ENCODE measurements at regions not wholly inside any gene's neighbourhood (a gene's known extent, or its start where the extent isn't known, plus 50 kb on each side); places are given as distances from the start of the nearest gene placed in this dataset.

DNA sequence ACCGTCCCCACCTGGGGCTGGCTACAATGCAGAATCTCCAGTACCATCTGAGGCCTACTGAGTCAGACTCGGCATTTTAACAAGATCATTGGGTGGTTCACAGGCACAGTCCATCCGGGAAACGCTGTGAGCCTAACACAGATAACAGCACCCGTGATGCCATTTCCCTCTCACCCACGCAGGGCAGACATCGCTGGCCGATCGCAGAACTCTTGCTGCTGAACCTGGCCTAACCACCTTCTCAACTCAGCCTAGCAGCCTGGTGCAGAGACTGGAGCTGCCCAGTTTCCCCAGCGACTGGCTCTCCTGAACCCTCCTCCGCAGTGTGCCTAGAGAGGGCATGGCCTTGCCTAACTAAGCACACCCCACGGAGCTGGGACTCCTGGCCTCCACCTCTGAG, 83.3 kb downstream of the NCOR2 start:
- peak in 1 of 2 donors; percentile 44 for DNase-seq (ENCODE audit: low read depth in 2 of 2)
- TF ChIP-seq, protein P1, sequence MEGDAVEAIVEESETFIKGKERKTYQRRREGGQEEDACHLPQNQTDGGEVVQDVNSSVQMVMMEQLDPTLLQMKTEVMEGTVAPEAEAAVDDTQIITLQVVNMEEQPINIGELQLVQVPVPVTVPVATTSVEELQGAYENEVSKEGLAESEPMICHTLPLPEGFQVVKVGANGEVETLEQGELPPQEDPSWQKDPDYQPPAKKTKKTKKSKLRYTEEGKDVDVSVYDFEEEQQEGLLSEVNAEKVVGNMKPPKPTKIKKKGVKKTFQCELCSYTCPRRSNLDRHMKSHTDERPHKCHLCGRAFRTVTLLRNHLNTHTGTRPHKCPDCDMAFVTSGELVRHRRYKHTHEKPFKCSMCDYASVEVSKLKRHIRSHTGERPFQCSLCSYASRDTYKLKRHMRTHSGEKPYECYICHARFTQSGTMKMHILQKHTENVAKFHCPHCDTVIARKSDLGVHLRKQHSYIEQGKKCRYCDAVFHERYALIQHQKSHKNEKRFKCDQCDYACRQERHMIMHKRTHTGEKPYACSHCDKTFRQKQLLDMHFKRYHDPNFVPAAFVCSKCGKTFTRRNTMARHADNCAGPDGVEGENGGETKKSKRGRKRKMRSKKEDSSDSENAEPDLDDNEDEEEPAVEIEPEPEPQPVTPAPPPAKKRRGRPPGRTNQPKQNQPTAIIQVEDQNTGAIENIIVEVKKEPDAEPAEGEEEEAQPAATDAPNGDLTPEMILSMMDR (IDR thresholded peaks at IDR 0.05; ENCODE audit: low read depth, low read length) = no peak
- H3K4me3 ChIP-seq (replicated peaks in 1 of 2; ENCODE audit: low read depth in 2 of 2, low read length in 2 of 2) = no peak overlapping the region

DNA sequence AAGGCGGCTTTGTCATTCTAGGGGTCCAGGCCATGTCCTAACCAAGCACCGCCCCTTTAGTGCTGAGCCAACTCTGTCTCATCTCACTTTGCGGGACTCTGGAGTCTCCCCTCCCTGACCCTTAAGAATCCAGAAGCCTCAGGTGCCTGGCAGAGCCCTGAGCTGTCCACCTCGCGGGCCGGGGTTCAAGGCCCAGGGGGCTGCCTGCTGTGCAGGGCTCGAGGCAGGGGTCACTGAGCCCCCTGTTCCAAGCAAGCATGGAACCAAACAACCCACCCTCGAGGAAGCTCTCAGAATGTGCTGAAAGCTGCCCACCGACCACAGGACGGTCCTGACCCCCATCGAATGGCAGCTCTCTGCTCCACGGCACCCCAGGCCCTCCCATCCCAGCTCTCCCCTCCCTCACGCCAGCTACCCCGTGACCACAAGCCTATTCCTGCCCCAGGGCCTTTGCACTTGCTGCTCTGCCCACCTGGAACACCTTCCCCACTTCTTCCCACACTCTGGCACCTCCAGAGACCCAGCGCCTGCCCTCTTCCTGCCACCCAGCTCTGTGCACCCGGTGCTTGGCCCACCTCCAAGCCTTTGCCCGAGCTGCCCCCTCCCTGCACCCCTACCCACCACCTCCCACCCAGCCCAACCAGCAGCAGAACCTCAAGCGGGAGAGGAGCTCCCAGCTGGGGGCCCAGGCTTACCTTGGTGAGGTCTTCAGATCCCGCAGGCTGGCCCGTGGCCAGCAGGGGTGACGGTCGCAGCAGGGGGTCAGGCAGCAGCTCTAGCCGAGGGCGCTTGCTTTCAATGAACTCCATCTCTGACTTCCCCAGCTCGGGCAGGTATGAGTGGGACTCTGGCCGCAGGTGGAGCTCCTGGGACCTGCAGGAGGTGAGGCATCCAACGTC, 84.3 kb downstream of the NCOR2 start:
- TF ChIP-seq, protein P1 (IDR thresholded peaks at IDR 0.05; ENCODE audit: low read depth, low read length) = no peak
- no peak for DNase-seq (ENCODE audit: low read depth in 2 of 2)
- H3K4me3 ChIP-seq (replicated peaks in 1 of 2; ENCODE audit: low read depth in 2 of 2, low read length in 2 of 2) = no peak overlapping the region

DNA sequence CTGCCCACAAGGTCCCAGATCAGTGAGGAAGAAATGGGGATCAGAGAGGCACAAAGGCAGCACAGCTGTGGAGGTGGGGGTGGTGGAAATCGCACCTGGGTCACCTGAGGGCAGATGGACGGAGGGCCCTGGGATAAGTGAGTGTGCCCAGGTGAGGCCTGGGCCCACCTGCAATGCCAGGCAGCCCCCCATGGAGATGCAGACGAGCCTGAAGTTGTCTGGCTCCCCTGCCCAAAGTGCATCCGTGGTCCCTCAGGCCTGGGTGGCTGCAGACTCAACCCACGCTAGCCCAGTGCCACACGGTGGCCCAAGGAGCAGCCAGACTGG, 84.9 kb downstream of the NCOR2 start:
- TF ChIP-seq, protein P1 (IDR thresholded peaks at IDR 0.05; ENCODE audit: low read depth, low read length) = no peak
- DNase-seq (ENCODE audit: low read depth in 2 of 2) = no peak
- no peak overlapping the region for H3K4me3 ChIP-seq (replicated peaks in 1 of 2; ENCODE audit: low read depth in 2 of 2, low read length in 2 of 2)

DNA sequence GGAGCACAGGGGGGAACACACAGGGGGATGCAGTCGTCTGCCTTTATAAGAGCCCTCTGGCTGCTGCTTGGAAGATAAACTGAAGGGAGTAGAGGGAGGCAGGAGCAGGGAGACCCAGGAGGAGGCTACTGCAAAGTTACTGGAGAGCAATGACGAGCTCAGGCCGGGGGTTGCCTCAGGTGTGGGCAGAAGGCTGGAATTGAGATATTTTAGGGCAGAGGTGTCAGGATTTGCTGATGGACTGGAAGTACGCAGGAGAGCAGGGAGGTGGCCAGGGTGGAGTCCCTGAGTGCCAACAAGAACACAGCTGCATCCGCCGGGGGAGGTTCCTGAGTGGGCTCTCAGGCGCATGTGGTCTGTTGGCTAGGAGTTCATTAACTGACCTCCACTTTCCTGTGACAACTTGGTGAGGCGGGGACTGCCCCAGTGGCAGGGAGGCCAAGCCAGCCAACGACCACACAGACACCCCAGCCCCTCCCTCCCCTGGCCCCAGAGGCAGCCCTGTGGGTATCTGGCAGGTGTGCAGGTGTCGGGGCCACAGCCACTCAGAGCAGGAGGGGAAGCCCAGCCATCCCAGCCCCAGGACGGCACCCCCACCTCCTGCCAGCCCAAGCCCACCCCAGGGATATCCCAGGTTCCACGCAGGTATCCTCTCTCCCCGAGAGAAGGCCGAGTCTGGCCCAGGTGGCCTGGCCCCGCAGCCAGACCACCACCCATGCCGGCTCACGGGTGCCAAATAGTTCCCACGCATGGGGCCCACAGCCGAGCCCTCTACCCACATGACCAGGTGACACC, 85.4 kb downstream of the NCOR2 start:
- H3K4me3 ChIP-seq (replicated peaks in 1 of 2; ENCODE audit: low read depth in 2 of 2, low read length in 2 of 2) = no peak overlapping the region
- TF ChIP-seq, protein P1 (IDR thresholded peaks at IDR 0.05; ENCODE audit: low read depth, low read length) = no peak
- no peak for DNase-seq (ENCODE audit: low read depth in 2 of 2)

DNA sequence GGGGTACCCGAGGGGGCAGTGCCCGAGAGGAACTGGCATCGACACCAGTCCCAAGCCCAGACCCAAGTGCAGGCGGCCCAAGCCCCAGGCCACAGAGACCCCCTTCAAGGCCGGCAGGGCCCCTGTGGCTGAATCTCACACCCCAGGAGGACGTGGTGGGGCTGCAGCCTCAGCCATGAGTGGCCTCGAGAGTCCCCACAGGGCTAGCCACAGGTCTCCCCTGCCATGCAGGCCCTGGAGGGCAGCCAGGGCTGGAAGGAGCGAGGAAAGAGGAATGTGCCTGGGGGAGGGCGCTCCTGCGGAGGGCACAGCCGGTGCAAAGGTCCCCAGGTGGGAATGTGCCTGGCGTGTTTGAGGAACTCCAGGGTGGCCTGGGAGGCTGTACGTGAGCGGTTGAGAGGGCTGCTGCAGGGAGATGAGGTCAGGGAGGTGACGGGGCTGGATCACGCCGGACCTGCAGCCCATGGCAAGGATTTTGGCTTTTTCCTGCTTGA, 86.1 kb downstream of the NCOR2 start:
- H3K4me3 ChIP-seq (replicated peaks in 1 of 2; ENCODE audit: low read depth in 2 of 2, low read length in 2 of 2) = no peak overlapping the region
- no peak for DNase-seq (ENCODE audit: low read depth in 2 of 2)
- TF ChIP-seq, protein P1 (IDR thresholded peaks at IDR 0.05; ENCODE audit: low read depth, low read length) = no peak

DNA sequence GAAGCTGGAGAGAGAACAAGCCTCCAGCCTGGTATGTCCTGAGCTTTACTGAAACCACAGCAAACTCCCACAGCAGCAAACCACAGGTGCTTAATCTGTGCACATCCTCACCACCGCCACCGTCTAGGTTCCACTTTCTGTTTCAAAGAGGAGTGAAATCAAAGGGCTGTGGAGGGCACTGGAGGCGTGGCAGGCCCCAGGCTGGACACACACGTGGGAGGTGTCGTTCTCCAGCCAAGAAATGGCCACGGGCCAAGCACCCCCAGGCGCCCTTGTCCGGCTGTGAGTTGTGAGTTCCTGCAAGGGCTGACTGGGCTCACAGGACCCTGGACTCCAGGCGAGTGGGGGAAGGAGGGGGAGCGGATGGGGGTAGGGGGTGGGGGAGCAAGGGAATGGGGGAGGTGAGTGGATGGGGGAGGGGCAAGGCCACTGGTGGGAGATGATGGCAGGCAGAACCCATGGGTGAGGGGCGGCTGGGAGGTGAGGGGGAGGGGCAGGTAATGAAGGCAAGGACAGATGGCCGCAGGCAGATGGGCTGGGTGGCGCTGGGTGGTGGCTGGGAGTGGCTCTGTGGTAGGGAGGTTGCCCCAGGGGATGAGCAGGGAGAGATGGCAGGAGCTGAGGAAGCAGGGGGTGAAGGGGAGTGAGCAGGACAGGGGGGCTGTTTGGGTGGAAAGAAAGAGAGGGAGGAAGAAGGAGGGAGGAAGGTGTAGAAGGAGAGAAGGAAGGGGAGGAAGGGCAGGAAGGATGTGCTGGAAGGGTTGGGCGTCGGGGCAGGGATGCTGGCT, 86.7 kb downstream of the NCOR2 start:
- DNase-seq (ENCODE audit: low read depth in 2 of 2) = peak; percentile 55 to 75
- TF ChIP-seq, protein P1 (IDR thresholded peaks at IDR 0.05; ENCODE audit: low read depth, low read length) = no peak
- H3K4me3 ChIP-seq (replicated peaks in 1 of 2; ENCODE audit: low read depth in 2 of 2, low read length in 2 of 2) = no peak overlapping the region
